ENCODE measurements at regions not wholly inside any gene's neighbourhood (a gene's known extent, or its start where the extent isn't known, plus 50 kb on each side); places are given as distances from the start of the nearest gene placed in this dataset.

DNA sequence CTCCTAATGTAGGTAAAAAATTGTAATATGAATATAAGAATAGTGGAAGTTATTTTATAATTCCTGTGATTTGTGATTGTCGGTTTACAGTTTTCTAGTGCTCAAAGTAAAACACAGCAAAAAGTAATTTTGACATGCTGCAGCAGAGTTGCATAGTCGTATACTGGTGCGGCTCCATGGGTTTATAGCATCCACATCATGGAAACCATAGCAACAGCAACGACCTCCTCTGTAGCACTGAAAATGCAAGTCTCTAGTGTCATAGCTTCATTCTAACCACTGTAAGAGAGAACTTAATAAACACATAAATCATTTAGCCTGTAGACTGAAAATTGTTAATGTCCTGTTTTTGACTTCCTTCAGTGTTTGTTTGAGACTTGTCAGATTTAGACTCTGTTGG lies 574.3 kb downstream of the KCNH5 start:
- TF ChIP-seq, protein P1, sequence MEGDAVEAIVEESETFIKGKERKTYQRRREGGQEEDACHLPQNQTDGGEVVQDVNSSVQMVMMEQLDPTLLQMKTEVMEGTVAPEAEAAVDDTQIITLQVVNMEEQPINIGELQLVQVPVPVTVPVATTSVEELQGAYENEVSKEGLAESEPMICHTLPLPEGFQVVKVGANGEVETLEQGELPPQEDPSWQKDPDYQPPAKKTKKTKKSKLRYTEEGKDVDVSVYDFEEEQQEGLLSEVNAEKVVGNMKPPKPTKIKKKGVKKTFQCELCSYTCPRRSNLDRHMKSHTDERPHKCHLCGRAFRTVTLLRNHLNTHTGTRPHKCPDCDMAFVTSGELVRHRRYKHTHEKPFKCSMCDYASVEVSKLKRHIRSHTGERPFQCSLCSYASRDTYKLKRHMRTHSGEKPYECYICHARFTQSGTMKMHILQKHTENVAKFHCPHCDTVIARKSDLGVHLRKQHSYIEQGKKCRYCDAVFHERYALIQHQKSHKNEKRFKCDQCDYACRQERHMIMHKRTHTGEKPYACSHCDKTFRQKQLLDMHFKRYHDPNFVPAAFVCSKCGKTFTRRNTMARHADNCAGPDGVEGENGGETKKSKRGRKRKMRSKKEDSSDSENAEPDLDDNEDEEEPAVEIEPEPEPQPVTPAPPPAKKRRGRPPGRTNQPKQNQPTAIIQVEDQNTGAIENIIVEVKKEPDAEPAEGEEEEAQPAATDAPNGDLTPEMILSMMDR (IDR thresholded peaks at IDR 0.05; ENCODE audit: insufficient read depth, low read length, poor library complexity, severe bottlenecking), result no peak
- no peak for TF ChIP-seq EZH2phosphoT487 (conservative IDR thresholded peaks at IDR 0.05; ENCODE audit: low read length)

All from SU-DHL-6 (cell line).